Panc1 (cell line): ENCODE measurements at regions not wholly inside any gene's neighbourhood (a gene's known extent, or its start where the extent isn't known, plus 50 kb on each side); places are given as distances from the start of the nearest gene placed in this dataset.

Source experiments
- ATAC-seq: fragments of 200-7000 bp; cut with Tn5 transposase; 2 replicates; pipeline ENCODE4 v1.9.1; 2020; ENCODE audit warnings: mild to moderate bottlenecking, moderate library complexity
- BruUV-seq: library from RNA; stranded (reverse); fragments of 400-500 nt; replicated peaks from 2 replicates; lab custom pipeline; 2021; lab: Mats Ljungman, UMichigan
- CTCF ChIA-PET: fragments of 300-600 bp; sonication (Branson Sonifier 250); formaldehyde crosslinking; loops from one replicate; lab custom pipeline; 2022; ENCODE audit warnings: antibody characterized with exemption; lab: Charles Lee
- POLR2A ChIA-PET: fragments of 300-600 bp; sonication (Branson Sonifier 250); formaldehyde crosslinking; loops from one replicate; lab custom pipeline; 2022; ENCODE audit warnings: antibody characterized with exemption; lab: Charles Lee
- DNase-seq: peaks from one replicate; pipeline ENCODE4 v3.0.0-alpha.2; 2010; ENCODE audit warnings: low read depth, low spot score
- H3K27ac ChIP-seq: 2 replicates; pipeline ENCODE4 v1.5.1; 2011; ENCODE audit warnings: mild to moderate bottlenecking, low read length, inconsistent platforms
- H3K27me3 ChIP-seq: fragments of 200-500 bp; sonication (Bioruptor generic); 2 replicates; pipeline ENCODE4 v1.6.0; 2014; ENCODE audit warnings: low read length, inconsistent platforms; ENCODE audit not compliant: control insufficient read depth, insufficient read depth
- H3K36me3 ChIP-seq: fragments of 200-500 bp; sonication (Bioruptor generic); 2 replicates; pipeline ENCODE4 v1.5.1; 2014; ENCODE audit warnings: inconsistent platforms, mild to moderate bottlenecking, low read length, moderate library complexity; ENCODE audit not compliant: control insufficient read depth, insufficient read depth
- H3K4me1 ChIP-seq: 2 replicates; pipeline ENCODE4 v1.5.1; 2011; ENCODE audit warnings: inconsistent platforms, mild to moderate bottlenecking, low read length, moderate library complexity; ENCODE audit not compliant: control insufficient read depth, insufficient read depth
- H3K4me3 ChIP-seq, 2 experiments: 2 replicates each; pipeline ENCODE4 v1.5.1; 2011 to 2012; ENCODE audit warnings: low read depth in 2 of 2, low read length in 2 of 2, mild to moderate bottlenecking in 2 of 2, inconsistent platforms in 1 of 2, moderate library complexity in 1 of 2
- H3K9me3 ChIP-seq: fragments of 200-500 bp; sonication (Bioruptor generic); 2 replicates; pipeline ENCODE4 v1.5.1; 2014; ENCODE audit warnings: low read depth, mild to moderate bottlenecking, inconsistent platforms, low read length, moderate library complexity; ENCODE audit not compliant: control insufficient read depth, insufficient read depth
- POLR2AphosphoS5 ChIP-seq: IDR thresholded peaks from 2 replicates; pipeline ENCODE4 v1.6.1; 2012; ENCODE audit warnings: mild to moderate bottlenecking, low read depth, low read length, moderate library complexity
- SIN3A ChIP-seq: IDR thresholded peaks from 2 replicates; pipeline ENCODE4 v1.6.1; 2012; ENCODE audit warnings: low read depth, mild to moderate bottlenecking, low read length, moderate library complexity, borderline replicate concordance; ENCODE audit not compliant: insufficient read depth
- TCF7L2 ChIP-seq: IDR thresholded peaks from 2 replicates; pipeline ENCODE4 v1.6.1; 2011; ENCODE audit warnings: mild to moderate bottlenecking, low read depth, low read length, inconsistent platforms
- in situ Hi-C: cut with HindIII; loops from 2 replicates; pipeline ENCODE4 v1.10.0; 2016; ENCODE audit warnings: low sequenced_read_pairs, low pct_unique_long_range_greater_than_20kb
- intact Hi-C: fragments of 100-400 bp; cut with micrococcal nuclease; formaldehyde crosslinking; loops from one replicate; pipeline ENCODE4 v1.10.0; 2022; ENCODE audit not compliant: unreplicated experiment
- TF ChIP-seq, protein P1 (sequence below): fragments of 450-650 bp; IDR thresholded peaks from 2 replicates; pipeline ENCODE4 v1.5.1; 2017; ENCODE audit warnings: mild to moderate bottlenecking
- TF ChIP-seq, protein P2 (sequence below), 2 experiments: IDR thresholded peaks; 2 replicates each; pipeline ENCODE4 v1.6.1; 2011 to 2012; ENCODE audit warnings: low read depth in 2 of 2, control low read depth in 1 of 2, low read length in 1 of 2, mild to moderate bottlenecking in 1 of 2, moderate library complexity in 1 of 2; ENCODE audit not compliant: insufficient read depth in 1 of 2

DNA sequence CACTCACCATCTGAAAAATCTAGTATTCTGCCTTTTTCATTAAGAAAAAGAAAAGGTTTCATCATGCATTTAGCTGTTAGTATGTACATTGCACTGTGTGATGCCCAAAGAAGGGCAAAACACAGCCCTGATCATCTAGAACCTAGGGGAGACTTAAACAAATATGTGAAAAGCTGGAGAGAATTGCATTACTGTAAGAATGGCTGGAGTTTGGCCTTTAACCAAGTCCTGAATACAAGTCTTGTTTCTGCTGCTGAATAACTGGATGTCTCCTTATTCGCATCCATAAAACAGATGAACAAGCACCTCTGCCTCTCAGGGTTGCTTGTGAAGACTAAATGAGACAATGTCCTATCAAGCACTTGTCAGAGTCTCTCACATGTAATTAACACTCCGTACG is 233.4 kb upstream of the LRTM1 start:
- BruUV-seq = no TSS peak
- H3K4me1 ChIP-seq = no peaks in the 10 kb centered on the region
- ChIA-PET POLR2A (no interaction called here), CTCF (no interaction called here)
- H3K27ac ChIP-seq = no peak overlapping the region
- no peaks in the 10 kb centered on the region for H3K36me3 ChIP-seq
- DNase-seq = no peak
- H3K9me3 ChIP-seq = no peaks in the 10 kb centered on the region
- ATAC-seq = no peak
- in situ Hi-C loops = no loop called here
- TF ChIP-seq TCF7L2 (no peak), SIN3A (no peak), POLR2AphosphoS5 (no peak)
- TF ChIP-seq, protein P1, sequence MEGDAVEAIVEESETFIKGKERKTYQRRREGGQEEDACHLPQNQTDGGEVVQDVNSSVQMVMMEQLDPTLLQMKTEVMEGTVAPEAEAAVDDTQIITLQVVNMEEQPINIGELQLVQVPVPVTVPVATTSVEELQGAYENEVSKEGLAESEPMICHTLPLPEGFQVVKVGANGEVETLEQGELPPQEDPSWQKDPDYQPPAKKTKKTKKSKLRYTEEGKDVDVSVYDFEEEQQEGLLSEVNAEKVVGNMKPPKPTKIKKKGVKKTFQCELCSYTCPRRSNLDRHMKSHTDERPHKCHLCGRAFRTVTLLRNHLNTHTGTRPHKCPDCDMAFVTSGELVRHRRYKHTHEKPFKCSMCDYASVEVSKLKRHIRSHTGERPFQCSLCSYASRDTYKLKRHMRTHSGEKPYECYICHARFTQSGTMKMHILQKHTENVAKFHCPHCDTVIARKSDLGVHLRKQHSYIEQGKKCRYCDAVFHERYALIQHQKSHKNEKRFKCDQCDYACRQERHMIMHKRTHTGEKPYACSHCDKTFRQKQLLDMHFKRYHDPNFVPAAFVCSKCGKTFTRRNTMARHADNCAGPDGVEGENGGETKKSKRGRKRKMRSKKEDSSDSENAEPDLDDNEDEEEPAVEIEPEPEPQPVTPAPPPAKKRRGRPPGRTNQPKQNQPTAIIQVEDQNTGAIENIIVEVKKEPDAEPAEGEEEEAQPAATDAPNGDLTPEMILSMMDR = no peak
- TF ChIP-seq, protein P2, sequence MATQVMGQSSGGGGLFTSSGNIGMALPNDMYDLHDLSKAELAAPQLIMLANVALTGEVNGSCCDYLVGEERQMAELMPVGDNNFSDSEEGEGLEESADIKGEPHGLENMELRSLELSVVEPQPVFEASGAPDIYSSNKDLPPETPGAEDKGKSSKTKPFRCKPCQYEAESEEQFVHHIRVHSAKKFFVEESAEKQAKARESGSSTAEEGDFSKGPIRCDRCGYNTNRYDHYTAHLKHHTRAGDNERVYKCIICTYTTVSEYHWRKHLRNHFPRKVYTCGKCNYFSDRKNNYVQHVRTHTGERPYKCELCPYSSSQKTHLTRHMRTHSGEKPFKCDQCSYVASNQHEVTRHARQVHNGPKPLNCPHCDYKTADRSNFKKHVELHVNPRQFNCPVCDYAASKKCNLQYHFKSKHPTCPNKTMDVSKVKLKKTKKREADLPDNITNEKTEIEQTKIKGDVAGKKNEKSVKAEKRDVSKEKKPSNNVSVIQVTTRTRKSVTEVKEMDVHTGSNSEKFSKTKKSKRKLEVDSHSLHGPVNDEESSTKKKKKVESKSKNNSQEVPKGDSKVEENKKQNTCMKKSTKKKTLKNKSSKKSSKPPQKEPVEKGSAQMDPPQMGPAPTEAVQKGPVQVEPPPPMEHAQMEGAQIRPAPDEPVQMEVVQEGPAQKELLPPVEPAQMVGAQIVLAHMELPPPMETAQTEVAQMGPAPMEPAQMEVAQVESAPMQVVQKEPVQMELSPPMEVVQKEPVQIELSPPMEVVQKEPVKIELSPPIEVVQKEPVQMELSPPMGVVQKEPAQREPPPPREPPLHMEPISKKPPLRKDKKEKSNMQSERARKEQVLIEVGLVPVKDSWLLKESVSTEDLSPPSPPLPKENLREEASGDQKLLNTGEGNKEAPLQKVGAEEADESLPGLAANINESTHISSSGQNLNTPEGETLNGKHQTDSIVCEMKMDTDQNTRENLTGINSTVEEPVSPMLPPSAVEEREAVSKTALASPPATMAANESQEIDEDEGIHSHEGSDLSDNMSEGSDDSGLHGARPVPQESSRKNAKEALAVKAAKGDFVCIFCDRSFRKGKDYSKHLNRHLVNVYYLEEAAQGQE (IDR thresholded peaks at IDR 0.05; ENCODE audit: insufficient read depth in 1 of 2, low read depth in 2 of 2, low read length in 1 of 2) = no peak
- intact Hi-C loops = no loop called here
- no peaks in the 10 kb centered on the region for H3K27me3 ChIP-seq
- no peak overlapping the region for H3K4me3 ChIP-seq

DNA sequence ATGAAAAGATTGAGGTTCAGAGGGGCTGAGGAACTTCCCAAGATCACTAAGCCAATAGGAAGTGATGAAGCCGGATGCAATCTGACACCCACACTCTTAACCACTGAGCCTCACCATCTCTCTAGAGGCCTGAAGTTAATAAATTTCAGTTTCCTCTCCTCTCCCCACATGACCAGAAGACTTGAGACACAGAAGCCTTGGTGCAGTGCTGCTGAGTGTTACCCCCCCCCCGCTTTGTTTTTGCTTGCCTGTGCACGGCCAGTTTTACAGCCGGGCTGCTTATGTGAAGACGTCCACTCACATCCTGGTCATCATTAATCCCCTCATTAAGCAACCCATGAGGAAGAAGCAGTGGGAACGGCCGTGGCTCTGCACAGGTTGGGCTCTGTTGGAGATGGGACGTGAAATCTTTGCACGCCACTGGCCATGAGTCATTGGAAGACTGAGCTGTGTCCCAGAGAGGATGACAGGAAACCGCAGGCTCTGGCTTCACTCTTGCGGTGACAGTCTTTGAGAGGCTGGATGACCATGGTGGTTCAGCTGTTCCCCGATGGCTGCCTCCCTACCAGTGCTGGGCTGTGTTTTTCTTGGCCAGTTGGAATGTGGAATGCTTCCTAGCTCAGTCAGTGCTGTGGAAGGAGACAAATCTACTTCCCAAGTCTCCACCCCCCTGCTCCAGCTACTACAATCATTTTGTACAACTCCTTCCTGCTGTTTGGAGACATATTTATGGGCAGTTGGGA is 232.6 kb upstream of the LRTM1 start:
- in situ Hi-C loops = no loop called here
- H3K36me3 ChIP-seq = no peaks in the 10 kb centered on the region
- H3K4me3 ChIP-seq = no peak overlapping the region
- BruUV-seq = no TSS peak
- H3K27me3 ChIP-seq = no peaks in the 10 kb centered on the region
- CTCF ChIA-PET = no interaction called here
- POLR2A ChIA-PET = no interaction called here
- TF ChIP-seq SIN3A (no peak), TCF7L2 (no peak), POLR2AphosphoS5 (no peak)
- TF ChIP-seq, protein P1 = no peak
- TF ChIP-seq, protein P2 (IDR thresholded peaks at IDR 0.05; ENCODE audit: insufficient read depth in 1 of 2, low read depth in 2 of 2, low read length in 1 of 2) = no peak
- H3K9me3 ChIP-seq = no peaks in the 10 kb centered on the region
- intact Hi-C loops = no loop called here
- ATAC-seq (no peak), DNase-seq (no peak)
- H3K27ac ChIP-seq = no peak overlapping the region
- H3K4me1 ChIP-seq = no peaks in the 10 kb centered on the region
